GM21825 (cell line): ENCODE measurements at regions not wholly inside any gene's neighbourhood (a gene's known extent, or its start where the extent isn't known, plus 50 kb on each side); places are given as distances from the start of the nearest gene placed in this dataset.
"Not testable (repeated sequence)": the region's sequence is repeated elsewhere in the genome, so short reads cannot be mapped to it uniquely, and the experiment has no call there.

Source experiments
- ATAC-seq: cut with Tn5 transposase; IDR thresholded peaks from one replicate; pipeline ENCODE4 v1.9.1; 2021; ENCODE audit warnings: mild to moderate bottlenecking, moderate library complexity; ENCODE audit not compliant: unreplicated experiment

DNA sequence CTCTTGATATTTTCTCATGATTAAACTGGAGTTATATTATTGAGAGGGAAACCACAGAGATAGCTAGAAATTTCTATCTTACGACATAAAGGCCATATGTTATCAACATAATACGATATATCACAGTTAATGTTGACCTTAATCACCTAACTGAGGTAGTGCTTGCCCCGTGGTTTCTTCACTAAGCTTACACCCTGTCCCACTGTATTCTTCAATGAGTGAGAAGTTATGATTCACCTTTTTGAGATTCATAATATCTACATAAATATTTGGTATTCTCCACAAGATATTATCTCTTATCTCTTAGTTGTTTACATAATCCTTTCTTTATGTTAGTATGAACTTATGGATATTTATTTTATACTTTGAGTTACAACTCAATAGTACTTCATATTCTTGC is 1714.1 kb downstream of the BRINP3 start:
- no peak for ATAC-seq

DNA sequence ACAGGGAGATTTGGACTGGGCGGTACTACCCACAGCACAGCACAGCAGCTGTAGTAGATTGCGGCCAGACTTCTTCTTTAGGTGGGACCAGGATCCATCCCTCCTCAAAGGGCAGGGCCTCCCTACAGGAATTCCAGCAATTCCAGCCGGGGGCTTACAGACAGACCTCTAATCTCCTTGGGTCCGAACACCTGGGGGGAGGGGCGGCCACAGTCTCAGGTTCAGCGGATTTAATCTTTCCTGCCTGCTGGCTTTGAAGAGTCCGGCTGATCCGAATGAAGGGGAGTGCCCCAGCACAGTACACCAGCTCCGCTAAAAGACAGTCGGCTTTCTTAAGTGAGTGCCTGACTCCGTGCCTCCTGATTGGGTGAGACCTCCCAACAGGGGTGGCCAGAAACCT is 1708.5 kb downstream of the BRINP3 start:
- ATAC-seq = no peak

DNA sequence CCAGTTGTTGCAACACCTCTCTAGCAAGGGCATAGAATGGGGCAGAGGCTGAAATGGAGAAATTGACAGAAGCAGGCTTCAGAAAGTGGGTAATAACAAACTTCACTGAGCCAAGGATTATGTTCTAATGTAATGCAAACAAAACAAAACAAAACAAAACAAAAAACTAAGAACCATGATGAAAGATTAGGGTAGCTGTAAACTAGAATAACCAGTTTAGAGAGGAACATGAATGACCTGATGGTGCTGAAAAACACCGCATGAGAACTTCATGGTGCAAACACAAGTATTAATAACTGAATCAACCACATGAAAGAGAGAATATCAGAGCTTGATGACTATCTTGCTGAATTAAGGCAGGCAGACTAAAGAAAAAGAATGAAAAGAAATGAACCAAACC is 1707.7 kb downstream of the BRINP3 start:
- ATAC-seq = no peak

DNA sequence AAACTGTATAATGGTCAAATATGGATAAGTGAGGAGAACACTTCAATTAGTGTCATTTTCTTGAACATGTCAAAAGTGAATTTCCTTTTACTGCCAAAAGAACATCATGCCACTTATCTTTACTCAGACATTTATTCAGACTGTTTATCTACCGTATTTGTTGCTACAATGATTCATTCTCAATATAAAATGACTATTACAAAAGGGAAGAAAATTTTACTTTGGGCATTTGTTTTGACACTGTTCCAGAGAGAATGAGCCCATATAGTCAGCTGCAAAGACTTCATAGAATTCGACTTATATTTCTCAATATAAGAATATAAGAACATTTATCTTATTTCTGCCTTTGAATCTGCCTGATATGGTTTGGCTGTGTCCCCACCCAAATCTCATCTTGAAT is 1699.1 kb downstream of the BRINP3 start:
- no peak for ATAC-seq

DNA sequence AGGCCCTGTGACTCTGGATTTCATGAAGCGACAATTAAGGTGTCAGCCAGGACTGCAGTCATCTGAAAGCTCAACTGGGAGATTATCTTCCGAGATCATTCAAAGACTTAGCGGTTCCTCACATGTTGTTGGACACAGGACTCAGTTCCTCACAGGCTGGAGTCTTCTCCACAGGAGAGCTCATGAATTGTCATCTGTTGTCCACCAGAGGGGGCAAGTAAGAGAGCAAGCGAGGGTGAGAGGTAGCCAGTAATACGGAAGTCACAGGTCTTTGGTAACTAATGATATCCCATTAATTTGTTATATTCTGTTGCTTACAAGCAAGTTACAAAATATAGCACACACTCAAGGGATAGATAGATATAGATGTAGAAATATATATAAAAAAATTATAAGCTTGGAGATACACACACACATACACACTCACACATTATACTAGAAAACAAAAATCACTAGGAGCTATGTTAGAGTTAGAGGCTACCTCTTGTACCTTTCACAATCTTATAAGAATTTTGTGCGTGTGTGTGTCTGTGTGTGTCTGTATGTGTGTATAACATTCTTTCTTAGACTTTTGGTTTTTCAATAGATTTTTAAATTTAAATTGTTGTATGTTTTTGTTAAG is 1695.3 kb downstream of the BRINP3 start:
- peak; percentile 95 for ATAC-seq

DNA sequence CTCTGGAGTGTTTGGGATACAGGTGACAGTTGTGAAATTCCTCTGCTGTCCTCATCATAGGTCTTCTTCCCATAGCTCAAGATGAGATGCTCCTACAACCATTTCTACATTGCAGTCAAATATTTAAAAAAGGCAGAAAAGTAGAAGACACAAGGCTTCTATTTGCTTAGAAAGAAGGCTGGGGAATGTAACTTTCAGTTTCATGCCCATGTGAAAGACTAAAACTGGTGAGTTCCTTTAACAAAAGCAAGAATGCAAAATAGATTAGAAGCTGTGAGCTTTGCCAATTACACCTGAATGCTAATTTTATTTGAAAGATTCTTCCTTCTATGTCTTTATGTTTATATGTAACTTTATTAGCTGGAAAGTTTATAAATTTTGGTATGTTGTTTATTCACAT is 1682.7 kb downstream of the BRINP3 start:
- ATAC-seq = no peak

DNA sequence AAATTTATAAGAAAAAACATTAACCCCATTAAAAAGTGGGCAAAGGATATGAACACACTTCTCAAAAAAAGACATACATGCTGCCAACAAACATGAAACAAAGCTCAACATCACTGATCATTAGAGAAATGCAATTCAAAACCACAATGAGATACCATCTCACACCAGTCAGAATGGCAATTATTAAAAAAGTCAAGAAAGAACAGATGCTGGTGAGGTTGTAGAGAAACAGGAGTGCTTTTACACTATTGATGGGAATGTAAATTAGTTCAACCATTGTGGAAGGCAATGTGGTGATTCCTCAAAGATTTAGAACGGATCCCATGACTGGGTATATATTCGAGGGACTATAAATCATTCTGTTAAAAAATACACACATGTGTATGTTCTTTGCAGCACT is 1665.5 kb downstream of the BRINP3 start:
- ATAC-seq = not testable (repeated sequence)

DNA sequence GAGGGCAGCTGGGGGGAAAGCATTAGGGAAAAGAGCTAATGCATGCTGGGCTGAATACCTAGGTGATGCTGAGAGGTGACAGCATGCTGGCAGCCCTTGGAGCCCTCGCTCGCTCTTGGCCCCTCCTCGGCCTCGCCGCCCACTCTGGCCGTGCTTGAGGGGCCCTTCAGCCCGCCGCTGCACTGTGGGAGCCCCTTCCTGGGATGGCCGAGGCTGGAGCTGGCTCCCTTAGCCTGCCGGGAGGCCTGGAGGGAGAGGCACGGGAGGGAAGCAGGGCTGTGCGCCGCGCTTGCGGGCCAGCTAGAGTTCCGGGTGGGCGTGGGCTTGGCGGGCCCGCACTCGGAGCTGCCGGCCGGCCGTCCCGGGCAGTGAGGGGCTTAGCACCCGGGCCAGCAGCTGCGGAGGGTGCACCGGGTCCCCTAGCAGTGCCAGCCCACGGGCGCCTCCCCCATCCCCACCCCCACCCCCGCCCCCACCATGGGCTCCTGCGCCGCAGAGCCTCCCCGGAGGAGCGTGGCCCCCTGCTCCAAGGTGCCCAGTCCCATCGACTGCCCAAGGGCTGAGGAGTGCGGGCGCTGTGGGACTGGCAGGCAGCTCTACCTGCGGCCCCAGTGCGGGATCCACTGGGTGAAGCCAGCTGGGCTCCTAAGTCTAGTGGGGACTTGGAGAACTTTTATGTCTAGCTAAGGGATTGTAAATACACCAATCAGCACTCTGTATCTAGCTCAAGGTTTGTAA is 1664.7 kb downstream of the BRINP3 start:
- not testable (repeated sequence) for ATAC-seq

DNA sequence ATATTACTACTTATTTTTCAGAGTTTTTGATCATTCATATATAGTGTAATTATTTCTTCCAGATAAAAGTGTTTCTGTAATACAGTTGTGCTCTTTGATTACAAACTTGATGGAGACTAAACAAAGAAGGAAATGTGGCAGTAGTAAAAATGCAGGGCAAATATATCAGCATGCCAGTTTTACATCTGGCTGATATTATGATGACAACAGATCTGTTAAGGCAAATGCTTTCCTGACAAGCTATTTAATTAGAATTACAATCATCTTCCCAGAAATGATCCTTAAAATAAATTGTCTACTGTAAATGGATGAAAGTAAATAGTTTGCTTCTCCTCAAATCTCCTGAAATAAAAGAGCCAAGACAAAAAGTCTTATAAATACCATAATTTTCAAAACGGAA is 1659.8 kb downstream of the BRINP3 start:
- no peak for ATAC-seq

DNA sequence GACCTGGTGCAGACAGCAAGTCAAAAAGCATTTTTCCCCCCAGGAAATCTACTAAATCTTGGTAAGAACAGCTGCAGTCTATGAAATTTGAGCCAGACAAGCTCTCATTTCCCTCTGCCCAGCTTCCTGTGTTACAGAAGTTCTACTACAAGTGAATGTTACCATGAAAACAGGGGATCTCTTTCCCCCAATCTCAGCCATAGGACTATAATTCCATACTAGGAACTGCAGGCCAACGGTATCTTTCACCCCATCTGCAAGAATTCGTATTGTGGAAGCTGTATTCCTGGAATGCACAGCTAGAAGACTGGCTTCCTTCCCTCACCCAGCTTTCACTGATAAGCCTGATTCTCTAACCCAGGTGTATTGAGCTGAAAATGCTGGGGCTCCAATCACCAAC is 1655.4 kb downstream of the BRINP3 start:
- no peak for ATAC-seq

DNA sequence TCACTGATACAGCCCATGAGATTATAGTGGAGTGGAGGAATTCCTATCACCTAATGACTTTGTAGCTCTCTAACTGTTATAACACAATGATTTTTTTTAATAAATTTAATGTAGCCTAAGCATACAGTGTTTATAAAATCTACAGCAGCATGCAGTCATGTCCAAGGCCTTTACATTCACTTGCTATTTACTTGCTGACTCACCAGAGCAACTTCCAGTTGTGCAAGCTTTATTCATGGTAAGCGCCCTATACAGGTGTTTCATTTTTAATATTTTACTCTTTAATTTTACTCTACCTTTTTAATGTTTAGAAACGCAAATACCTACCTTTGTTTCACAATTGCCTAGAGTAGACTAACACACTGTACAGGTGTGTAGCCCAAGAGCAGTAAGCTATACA is 1652.2 kb downstream of the BRINP3 start:
- ATAC-seq = no peak

DNA sequence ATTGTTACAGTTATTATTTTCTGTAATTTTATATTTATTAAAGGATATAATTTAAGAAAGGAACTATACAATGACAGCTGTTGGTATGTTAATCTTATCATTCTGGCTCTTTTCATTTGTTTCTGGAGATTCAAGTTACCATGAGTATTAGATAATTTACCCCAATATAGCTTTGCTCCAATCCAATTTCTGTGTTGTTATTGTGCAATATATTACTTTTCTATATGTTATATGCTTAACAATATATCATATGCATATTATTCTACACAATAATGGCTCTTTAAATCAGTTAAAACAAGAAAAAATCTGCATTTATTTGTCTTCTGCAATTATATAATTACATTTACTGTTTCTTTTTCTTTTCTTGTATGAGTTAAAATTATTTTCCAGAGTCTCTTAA is 1650.9 kb downstream of the BRINP3 start:
- ATAC-seq = no peak

DNA sequence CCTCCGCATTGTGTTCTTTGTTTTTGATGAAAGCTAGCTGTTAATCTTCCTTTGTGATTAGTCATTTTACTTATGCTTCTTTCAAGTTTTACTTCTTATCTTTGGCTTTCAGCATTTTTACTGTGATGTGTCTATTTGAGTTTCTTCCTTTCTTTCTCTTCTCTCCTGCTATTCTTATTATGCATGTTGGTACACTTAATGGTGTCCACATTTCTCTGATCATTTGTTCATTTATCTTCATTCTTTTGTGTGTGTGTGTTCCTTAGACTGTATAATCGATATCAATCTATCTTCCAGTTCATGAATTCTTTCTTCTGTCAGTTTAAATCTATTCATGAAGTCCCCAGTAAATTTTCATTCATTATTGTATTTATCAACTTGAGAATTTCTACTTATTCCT is 1650.3 kb downstream of the BRINP3 start:
- no peak for ATAC-seq

DNA sequence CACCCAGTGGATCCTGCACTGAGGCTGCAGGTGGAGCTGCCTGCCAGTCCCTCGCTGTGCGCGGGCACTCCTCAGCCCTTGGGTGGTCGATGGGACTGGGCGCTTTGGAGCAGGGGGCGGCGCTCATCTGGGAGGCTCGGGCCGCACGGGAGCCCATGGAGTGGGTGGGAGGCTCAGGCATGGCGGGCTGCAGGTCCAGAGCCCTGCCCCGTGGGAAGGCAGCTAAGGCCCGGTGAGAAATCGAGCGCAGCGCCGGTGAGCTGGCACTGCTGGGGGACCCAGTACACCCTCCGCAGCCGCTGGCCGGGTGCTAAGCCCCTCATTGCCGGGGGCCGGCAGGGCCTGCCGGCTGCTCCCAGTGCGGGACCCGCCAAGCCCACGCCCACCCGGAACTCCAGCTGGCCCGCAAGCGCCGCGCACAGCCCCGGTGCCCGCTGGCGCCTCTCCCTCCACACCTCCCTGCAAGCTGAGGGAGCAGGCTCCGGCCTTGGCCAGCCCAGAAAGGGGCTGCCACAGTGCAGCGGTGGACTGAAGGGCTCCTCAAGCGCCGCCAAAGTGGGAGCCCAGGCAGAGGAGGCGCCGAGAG is 1636.5 kb downstream of the BRINP3 start:
- ATAC-seq = not testable (repeated sequence)

DNA sequence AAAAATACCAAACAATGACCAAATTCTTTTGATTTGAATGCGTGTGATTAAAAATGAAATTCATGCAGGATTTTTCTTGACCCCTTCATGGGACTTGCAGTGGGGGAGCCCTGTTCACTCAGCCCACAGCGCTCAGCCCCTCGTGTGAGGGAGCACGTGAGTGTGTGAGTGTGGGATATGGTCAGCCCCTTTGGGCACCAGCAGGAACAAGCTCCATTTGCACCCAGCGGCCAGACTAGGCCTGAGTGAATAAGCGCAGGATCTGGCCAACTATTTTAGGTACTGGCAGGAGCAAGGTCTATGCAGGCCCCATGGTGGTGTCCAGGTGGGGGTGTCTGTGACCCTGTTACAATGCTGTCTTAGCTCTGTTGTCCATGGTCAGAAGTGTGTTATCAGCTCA is 1631.2 kb downstream of the BRINP3 start:
- ATAC-seq = no peak

DNA sequence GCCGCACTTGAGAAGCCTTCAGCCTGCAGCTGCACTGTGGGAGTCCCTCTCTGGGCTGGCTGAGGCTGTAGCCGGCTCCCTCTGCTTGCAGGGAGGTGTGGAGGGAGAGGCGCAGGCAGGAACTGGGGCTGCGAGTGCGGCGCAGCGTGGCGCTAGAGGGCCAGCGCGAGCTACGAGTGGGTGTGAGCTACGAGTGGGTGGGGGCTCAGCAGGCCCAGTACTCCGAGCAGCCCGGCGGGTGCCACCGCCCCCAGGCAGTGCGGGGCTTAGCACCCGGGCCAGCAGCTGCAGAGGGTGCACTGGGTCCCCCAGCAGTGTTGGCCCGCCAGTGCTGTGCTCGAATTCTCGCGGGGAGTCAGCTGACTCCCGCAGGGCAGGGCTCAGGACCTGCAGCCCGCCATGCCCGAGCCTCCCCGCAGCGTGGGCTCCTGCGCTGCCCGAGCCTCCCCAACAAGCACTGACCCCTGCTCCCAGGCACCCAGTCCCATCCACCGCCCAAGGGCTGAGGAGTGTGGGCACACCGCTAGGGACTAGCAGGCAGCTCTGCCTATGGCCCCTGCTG is 1620.1 kb downstream of the BRINP3 start:
- no peak for ATAC-seq

DNA sequence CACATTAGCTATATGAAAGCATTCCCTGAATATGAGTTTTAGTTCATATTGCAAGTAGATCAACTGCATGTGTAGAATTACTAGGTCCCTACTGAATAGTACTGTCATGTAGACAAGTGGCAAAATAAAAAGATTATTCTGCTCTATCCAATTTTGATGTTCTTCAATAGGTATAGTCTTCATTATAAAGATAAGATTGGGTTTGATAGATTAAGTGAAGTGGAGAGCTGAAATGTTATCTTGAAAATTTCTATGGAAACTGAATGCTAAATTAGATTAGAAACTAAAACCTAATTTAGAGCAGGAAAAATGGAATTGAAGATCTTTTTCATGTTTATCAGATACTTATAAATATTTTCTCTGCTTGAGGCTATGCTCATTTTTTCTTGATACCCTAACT is 1610.0 kb downstream of the BRINP3 start:
- ATAC-seq = no peak

DNA sequence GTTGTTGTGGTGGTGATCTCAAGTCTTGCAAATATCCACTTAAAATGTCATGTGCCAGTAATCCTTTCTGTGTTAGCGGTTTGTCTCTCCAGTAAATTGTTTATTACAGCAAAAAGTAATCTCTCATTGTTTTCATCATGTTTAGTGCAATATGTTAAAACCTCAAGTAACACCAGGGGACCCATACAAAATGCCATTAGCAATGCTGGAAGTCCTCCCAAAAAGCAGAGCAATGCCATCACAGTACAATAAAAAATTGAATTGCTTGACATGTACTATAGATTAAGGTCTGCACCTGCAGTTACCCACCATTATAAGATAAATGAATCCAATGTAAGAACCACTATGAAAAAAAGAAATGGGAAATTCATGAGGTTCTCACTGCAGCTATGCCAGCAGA is 1606.5 kb downstream of the BRINP3 start:
- ATAC-seq = no peak

DNA sequence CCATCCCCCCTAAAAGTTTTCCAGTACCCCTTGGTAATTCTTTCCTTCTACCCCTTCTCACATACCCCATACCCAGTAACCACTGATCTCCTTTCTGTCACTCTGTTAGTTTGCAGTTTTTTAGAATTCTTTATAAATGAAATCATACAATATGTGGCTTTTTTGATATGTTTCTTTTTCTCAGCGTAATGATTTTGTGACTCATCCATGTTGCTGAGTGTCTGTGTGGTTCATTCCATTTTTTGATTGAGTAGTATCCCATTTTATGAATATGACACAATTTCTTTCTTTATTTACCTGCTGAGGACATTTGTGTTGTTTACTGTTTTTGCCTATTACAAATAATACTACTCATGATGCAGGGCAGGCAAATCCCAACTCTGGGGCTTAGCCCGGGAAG is 1605.3 kb downstream of the BRINP3 start:
- ATAC-seq = no peak

DNA sequence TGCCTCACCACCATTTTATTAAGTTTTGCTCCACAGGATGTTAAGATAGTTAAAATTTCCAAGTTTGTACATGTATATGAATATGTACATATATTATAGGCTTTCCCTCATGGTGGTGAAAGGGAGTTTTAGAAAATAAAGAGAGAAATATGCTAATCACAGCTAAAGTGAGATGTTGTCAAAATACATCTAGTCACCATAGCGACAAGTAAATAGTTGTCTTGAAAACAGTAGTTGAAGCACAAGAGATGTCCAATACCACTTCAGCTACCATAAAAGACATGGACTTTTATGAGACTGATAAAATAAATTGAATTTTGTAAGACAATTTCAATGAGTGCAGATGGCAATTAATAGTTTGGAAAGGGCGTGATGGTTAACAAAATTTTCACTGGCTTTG is 1600.0 kb downstream of the BRINP3 start:
- ATAC-seq = no peak

DNA sequence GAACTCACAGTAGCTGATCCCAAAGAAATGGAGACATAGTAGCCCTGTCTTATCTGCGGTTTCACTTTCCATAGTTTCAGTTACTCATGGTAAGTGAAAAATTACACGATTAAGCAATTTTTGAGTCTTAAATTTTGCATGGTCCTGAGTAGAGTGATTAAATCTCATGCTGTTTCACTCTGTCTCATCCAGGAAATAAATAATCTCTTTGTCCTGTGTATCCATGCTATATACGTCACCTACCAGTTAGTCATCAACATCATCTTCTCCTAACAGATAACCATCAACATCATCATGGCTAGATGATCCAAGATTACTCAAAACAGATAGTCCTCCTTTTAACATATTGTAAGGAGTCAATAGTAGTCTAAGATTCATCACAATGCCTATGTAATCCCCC is 1589.3 kb downstream of the BRINP3 start:
- ATAC-seq = no peak

DNA sequence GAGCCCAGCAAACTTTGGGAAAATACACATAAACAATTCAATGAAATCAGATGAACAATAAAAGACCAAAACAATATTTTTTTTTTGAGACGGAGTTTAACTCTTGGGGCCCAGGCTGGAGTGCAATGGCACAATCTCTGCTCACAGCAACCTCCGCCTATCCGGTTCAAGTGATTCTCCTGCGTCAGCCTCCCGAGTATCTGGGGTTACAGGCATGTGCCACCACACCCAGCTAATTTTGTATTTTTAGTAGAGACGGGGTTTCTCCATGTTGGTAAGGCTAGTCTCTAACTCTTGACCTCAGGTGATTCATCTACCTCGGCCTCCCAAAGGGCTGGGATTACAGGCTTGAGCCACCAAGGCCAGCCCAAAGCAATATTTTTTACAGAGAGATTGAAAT is 1588.5 kb downstream of the BRINP3 start:
- no peak for ATAC-seq
